HepG2 (cell line): ENCODE measurements at regions not wholly inside any gene's neighbourhood (a gene's known extent, or its start where the extent isn't known, plus 50 kb on each side); places are given as distances from the start of the nearest gene placed in this dataset.

Experiments
- ATAC-seq: fragments of 200-7000 bp; cut with Tn5 transposase; 3 replicates; pipeline ENCODE4 v1.9.1; 2020; ENCODE audit warnings: mild to moderate bottlenecking, moderate library complexity
- BruUV-seq: library from RNA; stranded (reverse); fragments of 400-500 nt; replicated peaks from 2 replicates; lab custom pipeline; 2021; lab: Mats Ljungman, UMichigan
- CTCF ChIA-PET: fragments of 300-600 bp; formaldehyde crosslinking; extraction: SDS; loops from one replicate; lab custom pipeline; 2021; ENCODE audit warnings: low total read pairs, inconsistent platforms, low intra/inter-chr PET ratio; lab: Yijun Ruan, JAX
- POLR2A ChIA-PET: fragments of 350-600 bp; sonication (Branson Sonifier 250); formaldehyde crosslinking; loops from one replicate; lab custom pipeline; 2020; ENCODE audit warnings: antibody characterized with exemption, inconsistent platforms; lab: Yijun Ruan, JAX
- DNase-seq: peaks from one replicate; pipeline ENCODE4 v3.0.0-alpha.2; 2015; ENCODE audit warnings: low spot score
- FAIRE-seq: peaks from 3 replicates; lab custom pipeline; 2011; peaks lifted over from hg19 to GRCh38; lab: Jason Lieb, UNC
- H2AFZ ChIP-seq: one replicate; pipeline ENCODE4 v1.6.1; 2011; ENCODE audit warnings: low read length, inconsistent platforms
- H3K27ac ChIP-seq: fragments of 300-600 bp; 3 replicates; pipeline ENCODE4 v1.8.0; 2011; ENCODE audit warnings: mixed run types, mild to moderate bottlenecking, mixed read lengths, low read length, inconsistent platforms; ENCODE audit not compliant: insufficient read depth; ENCODE audit errors: extremely low read length
- H3K27me3 ChIP-seq, 2 experiments: fragments of 200-600 bp in 1 of 2; 2 replicates in 1 of 2; 3 replicates in 1 of 2; pipeline versions ENCODE4 v1.6.0 to v1.8.0; 2011; ENCODE audit warnings: low read length in 2 of 2, mild to moderate bottlenecking in 2 of 2, moderate library complexity in 2 of 2, inconsistent platforms in 1 of 2; ENCODE audit not compliant: insufficient read depth in 2 of 2, control insufficient read depth in 1 of 2
- H3K36me3 ChIP-seq, 2 experiments: fragments of 200-600 bp in 1 of 2; replicated peaks in 1 of 2; 2 replicates in 1 of 2; 3 replicates in 1 of 2; pipeline versions ENCODE4 v1.5.1 to v1.8.0; 2011; ENCODE audit warnings: low read length in 2 of 2, inconsistent platforms in 1 of 2; ENCODE audit not compliant: insufficient read depth in 2 of 2, control insufficient read depth in 1 of 2
- H3K4me1 ChIP-seq: 2 replicates; pipeline ENCODE4 v1.5.1; 2012; ENCODE audit warnings: low read length, inconsistent platforms; ENCODE audit not compliant: insufficient read depth
- H3K4me2 ChIP-seq: 2 replicates; pipeline ENCODE4 v1.6.0; 2011; ENCODE audit warnings: low read depth, low read length, inconsistent platforms
- H3K4me3 ChIP-seq, 3 experiments: fragments of 200-600 bp in 1 of 3; sonication (generic), shearing (Covaris generic) in 1 of 3; replicated peaks in 1 of 3; 2 replicates each; pipeline ENCODE4 v1.5.1; 2011 to 2016; ENCODE audit warnings: low read length in 3 of 3, inconsistent platforms in 2 of 3, low read depth in 2 of 3, mild to moderate bottlenecking in 2 of 3, control low read depth in 1 of 3, mixed read lengths in 1 of 3; ENCODE audit not compliant: insufficient read depth in 1 of 3
- H3K79me2 ChIP-seq: one replicate; pipeline ENCODE4 v1.6.1; 2011; ENCODE audit warnings: low read length, inconsistent platforms; ENCODE audit not compliant: insufficient read depth
- H3K9ac ChIP-seq: 2 replicates; pipeline ENCODE4 v1.6.0; 2011; ENCODE audit warnings: mild to moderate bottlenecking, low read depth, low read length, inconsistent platforms; ENCODE audit not compliant: insufficient read depth
- H3K9me3 ChIP-seq: 2 replicates; pipeline ENCODE4 v1.5.1; 2012; ENCODE audit warnings: mild to moderate bottlenecking, low read length
- H4K20me1 ChIP-seq: 2 replicates; pipeline ENCODE4 v1.6.0; 2011; ENCODE audit warnings: inconsistent platforms, mild to moderate bottlenecking, low read length, moderate library complexity; ENCODE audit not compliant: insufficient read depth
- ETV5 ChIP-seq: IDR thresholded peaks from 2 replicates; pipeline ENCODE4 v1.6.1; 2018; ENCODE audit warnings: missing biosample characterization, missing genetic modification reagents, inconsistent platforms, borderline replicate concordance
- FOXK2 ChIP-seq: fragments of 450-650 bp; IDR thresholded peaks from 2 replicates; pipeline ENCODE4 v1.6.1; 2016
- POLR2AphosphoS5 ChIP-seq: IDR thresholded peaks from 2 replicates; pipeline ENCODE4 v1.6.1; 2012; ENCODE audit warnings: low read depth, low read length
- RAD21 ChIP-seq: fragments of 450-650 bp; formaldehyde crosslinking; IDR thresholded peaks from 2 replicates; pipeline ENCODE4 v1.5.0; 2020; ENCODE audit warnings: mild to moderate bottlenecking
- SMARCC2 ChIP-seq: fragments of 450-650 bp; IDR thresholded peaks from 2 replicates; pipeline ENCODE4 v1.6.1; 2017; ENCODE audit warnings: antibody characterized with exemption, mild to moderate bottlenecking
- TBP ChIP-seq: sonication (generic); formaldehyde crosslinking; IDR thresholded peaks from 2 replicates; pipeline ENCODE4 v1.5.0; 2020; ENCODE audit warnings: missing genetic modification reagents
- TCF7 ChIP-seq: sonication (generic); IDR thresholded peaks from 2 replicates; pipeline ENCODE4 v1.6.1; 2016; ENCODE audit warnings: antibody characterized with exemption, low read depth
- TGIF2 ChIP-seq: IDR thresholded peaks from 2 replicates; pipeline ENCODE4 v1.6.1; 2016; ENCODE audit warnings: control low read depth, missing compliant biosample characterization
- ZNF296 ChIP-seq: sonication (generic); formaldehyde crosslinking; conservative IDR thresholded peaks from 2 replicates; pipeline ENCODE4 v1.5.0; 2020; ENCODE audit warnings: mild to moderate bottlenecking, missing genetic modification reagents
- ZNF816 ChIP-seq: sonication (generic); formaldehyde crosslinking; IDR thresholded peaks from 2 replicates; pipeline ENCODE4 v1.8.0; 2022; ENCODE audit warnings: missing genetic modification reagents, mild to moderate bottlenecking, borderline replicate concordance
- WGBS: methylation state at CpG from one replicate; pipeline ENCODE4 v1.1.6; 2017; ENCODE audit warnings: low lambda C conversion rate; 5-methylcytosine and 5-hydroxymethylcytosine counted together
- in situ Hi-C: cut with HindIII; loops from 2 replicates; pipeline ENCODE4 v1.10.0; 2017; ENCODE audit warnings: low pct_unique_long_range_greater_than_20kb; ENCODE audit not compliant: extremely low pct_ligation_motif_present
- intact Hi-C: fragments of 100-400 bp; cut with micrococcal nuclease; formaldehyde crosslinking; loops from one replicate; pipeline ENCODE4 v1.10.0; 2022; ENCODE audit not compliant: unreplicated experiment
- TF ChIP-seq, protein P1 (sequence below): sonication (generic); formaldehyde crosslinking; IDR thresholded peaks from 2 replicates; pipeline ENCODE4 v1.8.0; 2022; ENCODE audit warnings: missing genetic modification reagents, low read depth, mild to moderate bottlenecking, borderline replicate concordance
- TF ChIP-seq, protein P2 (sequence below): IDR thresholded peaks from 2 replicates; pipeline ENCODE4 v1.4.0; 2020; ENCODE audit warnings: mild to moderate bottlenecking, missing genetic modification reagents
- TF ChIP-seq, protein P3 (sequence below): IDR thresholded peaks from 2 replicates; pipeline ENCODE4 v1.6.1; 2016; ENCODE audit warnings: missing genetic modification reagents, missing compliant biosample characterization
- TF ChIP-seq, protein P4 (sequence below): sonication (generic); formaldehyde crosslinking; IDR thresholded peaks from 2 replicates; pipeline ENCODE4 v1.8.1; 2023; ENCODE audit warnings: mild to moderate bottlenecking, missing genetic modification reagents
- TF ChIP-seq, protein P5 (sequence below): sonication (generic); formaldehyde crosslinking; IDR thresholded peaks from 2 replicates; pipeline ENCODE4 v1.4.0; 2020; ENCODE audit warnings: mild to moderate bottlenecking, missing genetic modification reagents
- TF ChIP-seq, protein P6 (sequence below): sonication (generic); formaldehyde crosslinking; IDR thresholded peaks from 2 replicates; pipeline ENCODE4 v1.4.0; 2020; ENCODE audit warnings: missing genetic modification reagents

DNA sequence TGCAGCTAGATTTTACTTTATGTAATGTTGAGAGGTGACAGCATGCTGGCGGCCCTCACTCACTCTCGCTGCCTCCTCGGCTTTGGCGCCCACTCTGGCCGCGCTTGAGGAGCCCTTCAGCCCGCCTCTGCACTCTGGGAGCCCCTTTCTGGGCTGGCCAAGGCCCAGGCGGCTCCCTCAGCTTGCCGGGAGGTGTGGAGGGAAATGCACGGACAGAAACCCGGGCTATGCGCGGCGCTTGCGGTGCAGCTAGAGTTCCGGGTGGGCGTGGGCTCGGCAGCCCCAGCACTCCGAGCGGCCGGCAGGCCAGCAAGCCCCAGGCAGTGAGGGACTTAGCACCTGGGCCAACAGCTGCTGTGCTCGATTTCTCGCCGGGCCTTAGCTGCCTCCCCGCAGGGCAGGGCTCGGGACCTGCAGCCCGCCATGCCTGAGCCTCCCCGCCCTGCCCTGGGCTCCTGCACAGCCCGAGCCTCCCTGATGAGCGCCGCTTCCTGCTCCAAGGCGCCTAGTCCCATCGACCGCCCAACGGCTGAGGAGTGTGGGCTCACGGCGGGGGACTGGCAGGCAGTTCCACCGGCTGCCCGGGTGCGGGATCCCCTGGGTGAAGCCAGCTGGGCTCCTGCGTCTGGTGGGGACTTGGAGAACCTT is 128.7 kb downstream of the GASK1B start:
- no peak for FAIRE-seq
- intact Hi-C loops, result no loop called here
- no peaks in the 10 kb centered on the region for H3K27me3 ChIP-seq
- H3K36me3 ChIP-seq, result no peaks in the 10 kb centered on the region
- H3K4me1 ChIP-seq, result peaks cover 19% of the 10 kb centered on the region
- POLR2A ChIA-PET, result no interaction called here
- WGBS, result 97% methylated on average over 25 of the region's 41 CpGs
- TF ChIP-seq, protein P1, sequence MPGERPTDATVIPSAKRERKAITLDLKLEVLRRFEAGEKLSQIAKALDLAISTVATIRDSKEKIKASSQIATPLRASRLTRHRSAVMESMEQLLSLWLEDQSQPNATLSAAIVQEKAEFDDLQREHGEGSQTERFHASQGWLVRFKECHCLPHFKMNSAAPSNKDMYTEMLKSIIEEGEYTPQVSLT, result no peak
- TF ChIP-seq TGIF2 (no peak), ZNF816 (no peak), RAD21 (CRISPR knock-in tag) (no peak), TBP (CRISPR knock-in tag) (no peak), ZNF296 (CRISPR knock-in tag) (no peak), FOXK2 (no peak), ETV5 (no peak), SMARCC2 (no peak), POLR2AphosphoS5 (no peak), TCF7 (no peak)
- TF ChIP-seq, protein P2, sequence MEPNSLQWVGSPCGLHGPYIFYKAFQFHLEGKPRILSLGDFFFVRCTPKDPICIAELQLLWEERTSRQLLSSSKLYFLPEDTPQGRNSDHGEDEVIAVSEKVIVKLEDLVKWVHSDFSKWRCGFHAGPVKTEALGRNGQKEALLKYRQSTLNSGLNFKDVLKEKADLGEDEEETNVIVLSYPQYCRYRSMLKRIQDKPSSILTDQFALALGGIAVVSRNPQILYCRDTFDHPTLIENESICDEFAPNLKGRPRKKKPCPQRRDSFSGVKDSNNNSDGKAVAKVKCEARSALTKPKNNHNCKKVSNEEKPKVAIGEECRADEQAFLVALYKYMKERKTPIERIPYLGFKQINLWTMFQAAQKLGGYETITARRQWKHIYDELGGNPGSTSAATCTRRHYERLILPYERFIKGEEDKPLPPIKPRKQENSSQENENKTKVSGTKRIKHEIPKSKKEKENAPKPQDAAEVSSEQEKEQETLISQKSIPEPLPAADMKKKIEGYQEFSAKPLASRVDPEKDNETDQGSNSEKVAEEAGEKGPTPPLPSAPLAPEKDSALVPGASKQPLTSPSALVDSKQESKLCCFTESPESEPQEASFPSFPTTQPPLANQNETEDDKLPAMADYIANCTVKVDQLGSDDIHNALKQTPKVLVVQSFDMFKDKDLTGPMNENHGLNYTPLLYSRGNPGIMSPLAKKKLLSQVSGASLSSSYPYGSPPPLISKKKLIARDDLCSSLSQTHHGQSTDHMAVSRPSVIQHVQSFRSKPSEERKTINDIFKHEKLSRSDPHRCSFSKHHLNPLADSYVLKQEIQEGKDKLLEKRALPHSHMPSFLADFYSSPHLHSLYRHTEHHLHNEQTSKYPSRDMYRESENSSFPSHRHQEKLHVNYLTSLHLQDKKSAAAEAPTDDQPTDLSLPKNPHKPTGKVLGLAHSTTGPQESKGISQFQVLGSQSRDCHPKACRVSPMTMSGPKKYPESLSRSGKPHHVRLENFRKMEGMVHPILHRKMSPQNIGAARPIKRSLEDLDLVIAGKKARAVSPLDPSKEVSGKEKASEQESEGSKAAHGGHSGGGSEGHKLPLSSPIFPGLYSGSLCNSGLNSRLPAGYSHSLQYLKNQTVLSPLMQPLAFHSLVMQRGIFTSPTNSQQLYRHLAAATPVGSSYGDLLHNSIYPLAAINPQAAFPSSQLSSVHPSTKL (CRISPR knock-in tag), result no peak
- TF ChIP-seq, protein P3, sequence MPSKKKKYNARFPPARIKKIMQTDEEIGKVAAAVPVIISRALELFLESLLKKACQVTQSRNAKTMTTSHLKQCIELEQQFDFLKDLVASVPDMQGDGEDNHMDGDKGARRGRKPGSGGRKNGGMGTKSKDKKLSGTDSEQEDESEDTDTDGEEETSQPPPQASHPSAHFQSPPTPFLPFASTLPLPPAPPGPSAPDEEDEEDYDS (CRISPR knock-in tag), result no peak
- TF ChIP-seq, protein P4, sequence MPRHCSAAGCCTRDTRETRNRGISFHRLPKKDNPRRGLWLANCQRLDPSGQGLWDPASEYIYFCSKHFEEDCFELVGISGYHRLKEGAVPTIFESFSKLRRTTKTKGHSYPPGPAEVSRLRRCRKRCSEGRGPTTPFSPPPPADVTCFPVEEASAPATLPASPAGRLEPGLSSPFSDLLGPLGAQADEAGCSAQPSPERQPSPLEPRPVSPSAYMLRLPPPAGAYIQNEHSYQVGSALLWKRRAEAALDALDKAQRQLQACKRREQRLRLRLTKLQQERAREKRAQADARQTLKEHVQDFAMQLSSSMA, result no peak
- TF ChIP-seq, protein P5, sequence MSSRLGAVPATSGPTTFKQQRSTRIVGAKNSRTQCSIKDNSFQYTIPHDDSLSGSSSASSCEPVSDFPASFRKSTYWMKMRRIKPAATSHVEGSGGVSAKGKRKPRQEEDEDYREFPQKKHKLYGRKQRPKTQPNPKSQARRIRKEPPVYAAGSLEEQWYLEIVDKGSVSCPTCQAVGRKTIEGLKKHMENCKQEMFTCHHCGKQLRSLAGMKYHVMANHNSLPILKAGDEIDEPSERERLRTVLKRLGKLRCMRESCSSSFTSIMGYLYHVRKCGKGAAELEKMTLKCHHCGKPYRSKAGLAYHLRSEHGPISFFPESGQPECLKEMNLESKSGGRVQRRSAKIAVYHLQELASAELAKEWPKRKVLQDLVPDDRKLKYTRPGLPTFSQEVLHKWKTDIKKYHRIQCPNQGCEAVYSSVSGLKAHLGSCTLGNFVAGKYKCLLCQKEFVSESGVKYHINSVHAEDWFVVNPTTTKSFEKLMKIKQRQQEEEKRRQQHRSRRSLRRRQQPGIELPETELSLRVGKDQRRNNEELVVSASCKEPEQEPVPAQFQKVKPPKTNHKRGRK (CRISPR knock-in tag), result no peak
- TF ChIP-seq, protein P6, sequence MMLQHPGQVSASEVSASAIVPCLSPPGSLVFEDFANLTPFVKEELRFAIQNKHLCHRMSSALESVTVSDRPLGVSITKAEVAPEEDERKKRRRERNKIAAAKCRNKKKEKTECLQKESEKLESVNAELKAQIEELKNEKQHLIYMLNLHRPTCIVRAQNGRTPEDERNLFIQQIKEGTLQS (CRISPR knock-in tag), result no peak
- no peak overlapping the region for H3K4me3 ChIP-seq
- H2AFZ ChIP-seq, result no peak overlapping the region
- H3K4me2 ChIP-seq, result no peak overlapping the region
- CTCF ChIA-PET, result no interaction called here
- BruUV-seq, result no TSS peak
- in situ Hi-C loops, result loop anchor here (25.0 kb wide), 1 partner anchor 1082 kb away; the partner anchor contains the start of gene PDGFC
- no peak overlapping the region for H3K9ac ChIP-seq
- H3K9me3 ChIP-seq, result peaks cover 8% of the 10 kb centered on the region
- H3K27ac ChIP-seq, result no peak overlapping the region
- no peak for ATAC-seq
- no peak for DNase-seq
- H3K79me2 ChIP-seq, result no peaks in the 10 kb centered on the region
- H4K20me1 ChIP-seq, result no peaks in the 10 kb centered on the region
